HG02852 (cell line): ENCODE measurements at regions not wholly inside any gene's neighbourhood (a gene's known extent, or its start where the extent isn't known, plus 50 kb on each side); places are given as distances from the start of the nearest gene placed in this dataset.
"Not testable (repeated sequence)": the region's sequence is repeated elsewhere in the genome, so short reads cannot be mapped to it uniquely, and the experiment has no call there.

Experiments used
- ATAC-seq: cut with Tn5 transposase; IDR thresholded peaks from one replicate; pipeline ENCODE4 v1.9.1; 2021; ENCODE audit warnings: mild to moderate bottlenecking, moderate library complexity; ENCODE audit not compliant: unreplicated experiment

- no peak for ATAC-seq
These were observed 423.2 kb downstream of the RWDD3 start for GRCh38 chr1:95657248-95657647.

GRCh38 chr1:95659166-95659565 lies 425.2 kb downstream of the RWDD3 start:
- no peak for ATAC-seq

GRCh38 chr1:95659588-95659987 lies 425.6 kb downstream of the RWDD3 start:
- no peak for ATAC-seq

- no peak for ATAC-seq
These were observed 426.7 kb downstream of the RWDD3 start for GRCh38 chr1:95660736-95661135.

- ATAC-seq: not testable (repeated sequence)
These were observed 429.5 kb downstream of the RWDD3 start for GRCh38 chr1:95663530-95663929.

- ATAC-seq: no peak
These were observed 434.2 kb downstream of the RWDD3 start for GRCh38 chr1:95668165-95668564.

- ATAC-seq: not testable (repeated sequence)
These were observed 435.6 kb downstream of the RWDD3 start for GRCh38 chr1:95669638-95670037.

GRCh38 chr1:95671098-95671497 lies 437.1 kb downstream of the RWDD3 start:
- no peak for ATAC-seq

GRCh38 chr1:95679262-95679661 lies 445.3 kb downstream of the RWDD3 start:
- ATAC-seq: no peak

GRCh38 chr1:95685081-95685480 lies 451.1 kb downstream of the RWDD3 start:
- ATAC-seq: no peak

- ATAC-seq: no peak
These were observed 452.2 kb downstream of the RWDD3 start for GRCh38 chr1:95686217-95686616.

- ATAC-seq: no peak
These were observed 465.3 kb downstream of the RWDD3 start for GRCh38 chr1:95699149-95699953.

- no peak for ATAC-seq
These were observed 467.6 kb downstream of the RWDD3 start for GRCh38 chr1:95701450-95702173.

- no peak for ATAC-seq
These were observed 469.0 kb downstream of the RWDD3 start for GRCh38 chr1:95703046-95703445.

GRCh38 chr1:95716097-95716496 lies 482.1 kb downstream of the RWDD3 start:
- no peak for ATAC-seq

GRCh38 chr1:95716550-95716949 lies 482.5 kb downstream of the RWDD3 start:
- ATAC-seq: no peak

GRCh38 chr1:95723346-95723745 lies 489.3 kb downstream of the RWDD3 start:
- ATAC-seq: no peak

- no peak for ATAC-seq
These were observed 494.8 kb downstream of the RWDD3 start for GRCh38 chr1:95728841-95729240.

- ATAC-seq: no peak
These were observed 497.0 kb downstream of the RWDD3 start for GRCh38 chr1:95730986-95731385.

GRCh38 chr1:95731466-95731865 lies 497.5 kb downstream of the RWDD3 start:
- no peak for ATAC-seq

- ATAC-seq: no peak
These were observed 499.0 kb downstream of the RWDD3 start for GRCh38 chr1:95733031-95733430.

GRCh38 chr1:95733671-95734070 lies 499.7 kb downstream of the RWDD3 start:
- ATAC-seq: no peak
